GM06990 (cell line): ENCODE measurements at regions not wholly inside any gene's neighbourhood (a gene's known extent, or its start where the extent isn't known, plus 50 kb on each side); places are given as distances from the start of the nearest gene placed in this dataset.

ENCODE experiments used
- DNase-seq: peaks from one replicate; pipeline ENCODE4 v3.0.0-alpha.2; 2011; ENCODE audit not compliant: insufficient read length; ENCODE audit errors: extremely low read depth
- H3K27me3 ChIP-seq: replicated peaks from 2 replicates; pipeline ENCODE4 v1.6.0; 2011; ENCODE audit warnings: low read length; ENCODE audit not compliant: control insufficient read depth, insufficient read depth
- H3K36me3 ChIP-seq: 2 replicates; pipeline ENCODE4 v1.5.1; 2011; ENCODE audit warnings: low read length; ENCODE audit not compliant: control insufficient read depth, insufficient read depth
- H3K4me3 ChIP-seq: replicated peaks from 2 replicates; pipeline ENCODE4 v1.5.1; 2011; ENCODE audit warnings: low read depth, mild to moderate bottlenecking, control low read depth, low read length
- CTCF ChIP-seq: IDR thresholded peaks from 2 replicates; pipeline ENCODE4 v1.5.1; 2011; ENCODE audit warnings: low read length, control low read depth, mild to moderate bottlenecking, inconsistent platforms; ENCODE audit not compliant: insufficient read depth, poor library complexity, severe bottlenecking

- Histone ChIP-seq H3K36me3 (no peaks in the 10 kb centered on the region), H3K4me3 (no peak overlapping the region), H3K27me3 (no peaks in the 10 kb centered on the region)
- no peak for TF ChIP-seq CTCF
- no peak for DNase-seq
Observed at GRCh38 chr2:122636097-122636496, 880.6 kb downstream of the TSN start.

GRCh38 chr2:122639176-122639575 lies 883.7 kb downstream of the TSN start:
- no peak for TF ChIP-seq CTCF
- Histone ChIP-seq H3K27me3 (no peaks in the 10 kb centered on the region), H3K36me3 (no peaks in the 10 kb centered on the region), H3K4me3 (no peak overlapping the region)
- no peak for DNase-seq

GRCh38 chr2:122639711-122640110 lies 884.3 kb downstream of the TSN start:
- no peaks in the 10 kb centered on the region for H3K27me3 ChIP-seq
- TF ChIP-seq CTCF, result no peak
- DNase-seq, result no peak

GRCh38 chr2:122643725-122644329 lies 888.4 kb downstream of the TSN start:
- H3K4me3 ChIP-seq, result no peak overlapping the region
- DNase-seq, result no peak
- no peaks in the 10 kb centered on the region for H3K27me3 ChIP-seq
- no peaks in the 10 kb centered on the region for H3K36me3 ChIP-seq
- no peak for TF ChIP-seq CTCF

More at GRCh38 chr2:122639711-122640110, 884.3 kb downstream of the TSN start:
- no peaks in the 10 kb centered on the region for H3K36me3 ChIP-seq
- H3K4me3 ChIP-seq, result no peak overlapping the region

GRCh38 chr2:122651236-122651635 lies 895.8 kb downstream of the TSN start:
- no peak for TF ChIP-seq CTCF
- no peak for DNase-seq
- no peak overlapping the region for H3K4me3 ChIP-seq
- no peaks in the 10 kb centered on the region for H3K27me3 ChIP-seq
- H3K36me3 ChIP-seq, result no peaks in the 10 kb centered on the region

- no peak overlapping the region for H3K4me3 ChIP-seq
- H3K27me3 ChIP-seq, result no peaks in the 10 kb centered on the region
- H3K36me3 ChIP-seq, result no peaks in the 10 kb centered on the region
- no peak for TF ChIP-seq CTCF
- DNase-seq, result no peak
Observed at GRCh38 chr2:122651780-122652179, 896.3 kb downstream of the TSN start.
